SK-N-SH treated with all-trans-retinoic acid at 6 μM for 48 hours (cell line): ENCODE measurements at regions not wholly inside any gene's neighbourhood (a gene's known extent, or its start where the extent isn't known, plus 50 kb on each side); places are given as distances from the start of the nearest gene placed in this dataset.

Source experiments
- ATAC-seq: fragments of 200-7000 bp; cut with Tn5 transposase; 3 replicates; pipeline ENCODE4 v1.9.1; 2020; ENCODE audit warnings: mild to moderate bottlenecking, moderate library complexity
- ARNTL ChIP-seq: fragments of 450-650 bp; formaldehyde crosslinking; IDR thresholded peaks from 2 replicates; pipeline ENCODE4 v1.5.0; 2020; ENCODE audit warnings: low read depth, mild to moderate bottlenecking, moderate library complexity, borderline replicate concordance
- BACH2 ChIP-seq: fragments of 250-450 bp; sonication (Bioruptor Pico); IDR thresholded peaks from 2 replicates; pipeline ENCODE4 v1.9.0; 2021; ENCODE audit warnings: mild to moderate bottlenecking, borderline replicate concordance
- CSDC2 ChIP-seq: fragments of 250-450 bp; sonication (Bioruptor Pico); IDR thresholded peaks from 2 replicates; pipeline ENCODE4 v1.5.0; 2020; ENCODE audit warnings: mild to moderate bottlenecking, moderate library complexity
- ESRRG ChIP-seq: fragments of 250-450 bp; sonication (Bioruptor Pico); IDR thresholded peaks from 2 replicates; pipeline ENCODE4 v1.6.1; 2021; ENCODE audit warnings: mild to moderate bottlenecking
- GLIS3 ChIP-seq: fragments of 250-450 bp; sonication (Bioruptor Pico); IDR thresholded peaks from 2 replicates; pipeline ENCODE4 v1.5.0; 2020; ENCODE audit warnings: mild to moderate bottlenecking, moderate library complexity
- ISL1 ChIP-seq: fragments of 250-450 bp; sonication (Bioruptor Pico); IDR thresholded peaks from 2 replicates; pipeline ENCODE4 v2.1.2; 2022; ENCODE audit warnings: mild to moderate bottlenecking, moderate library complexity
- OSR1 ChIP-seq: fragments of 250-450 bp; sonication (Bioruptor Pico); IDR thresholded peaks from 2 replicates; pipeline ENCODE4 v1.8.0; 2022; ENCODE audit warnings: moderate library complexity, mild to moderate bottlenecking, inconsistent platforms
- RARB ChIP-seq: fragments of 250-450 bp; sonication (Bioruptor Pico); IDR thresholded peaks from 2 replicates; pipeline ENCODE4 v1.8.0; 2021; ENCODE audit warnings: mild to moderate bottlenecking, moderate library complexity
- SNAI2 ChIP-seq: fragments of 250-450 bp; sonication (Bioruptor Pico); IDR thresholded peaks from 2 replicates; pipeline ENCODE4 v1.5.0; 2020; ENCODE audit warnings: mild to moderate bottlenecking, moderate library complexity
- TCF4 ChIP-seq: fragments of 250-450 bp; sonication (Bioruptor Pico); IDR thresholded peaks from 2 replicates; pipeline ENCODE4 v1.8.0; 2021; ENCODE audit warnings: mild to moderate bottlenecking, moderate library complexity, borderline replicate concordance
- TOX ChIP-seq: fragments of 250-450 bp; sonication (Bioruptor Pico); IDR thresholded peaks from 2 replicates; pipeline ENCODE4 v1.8.0; 2021; ENCODE audit warnings: mild to moderate bottlenecking, moderate library complexity, borderline replicate concordance
- ZC3H10 ChIP-seq: fragments of 250-450 bp; sonication (Bioruptor Pico); IDR thresholded peaks from 2 replicates; pipeline ENCODE4 v1.5.1; 2021; ENCODE audit warnings: mild to moderate bottlenecking, moderate library complexity
- ZFP3 ChIP-seq: fragments of 250-450 bp; sonication (Bioruptor Pico); IDR thresholded peaks from 2 replicates; pipeline ENCODE4 v1.5.0; 2020; ENCODE audit warnings: mild to moderate bottlenecking, moderate library complexity
- ZFP30 ChIP-seq: fragments of 450-650 bp; formaldehyde crosslinking; IDR thresholded peaks from 2 replicates; pipeline ENCODE4 v1.5.0; 2022; ENCODE audit warnings: mild to moderate bottlenecking, moderate library complexity
- ZNF565 ChIP-seq: fragments of 450-650 bp; formaldehyde crosslinking; conservative IDR thresholded peaks from 2 replicates; pipeline ENCODE4 v1.5.0; 2020; ENCODE audit warnings: low read depth, mild to moderate bottlenecking, moderate library complexity
- ZNF70 ChIP-seq: fragments of 450-650 bp; formaldehyde crosslinking; IDR thresholded peaks from 2 replicates; pipeline ENCODE4 v1.5.0; 2020; ENCODE audit warnings: mild to moderate bottlenecking, moderate library complexity
- ZNF8 ChIP-seq: fragments of 450-650 bp; formaldehyde crosslinking; IDR thresholded peaks from 2 replicates; pipeline ENCODE4 v1.5.0; 2020; ENCODE audit warnings: mild to moderate bottlenecking, moderate library complexity
- TF ChIP-seq, protein P1 (sequence below): fragments of 250-450 bp; sonication (Bioruptor Pico); IDR thresholded peaks from 2 replicates; pipeline ENCODE4 v1.5.1; 2021; ENCODE audit warnings: mild to moderate bottlenecking, moderate library complexity
- TF ChIP-seq, protein P2 (sequence below): fragments of 250-450 bp; sonication (Bioruptor Pico); IDR thresholded peaks from 2 replicates; pipeline ENCODE4 v1.5.0; 2020; ENCODE audit warnings: mild to moderate bottlenecking, moderate library complexity
- TF ChIP-seq, protein P3 (sequence below): fragments of 250-450 bp; sonication (Bioruptor Pico); IDR thresholded peaks from 2 replicates; pipeline ENCODE4 v1.8.0; 2021; ENCODE audit warnings: low read depth, mild to moderate bottlenecking, moderate library complexity, borderline replicate concordance

DNA sequence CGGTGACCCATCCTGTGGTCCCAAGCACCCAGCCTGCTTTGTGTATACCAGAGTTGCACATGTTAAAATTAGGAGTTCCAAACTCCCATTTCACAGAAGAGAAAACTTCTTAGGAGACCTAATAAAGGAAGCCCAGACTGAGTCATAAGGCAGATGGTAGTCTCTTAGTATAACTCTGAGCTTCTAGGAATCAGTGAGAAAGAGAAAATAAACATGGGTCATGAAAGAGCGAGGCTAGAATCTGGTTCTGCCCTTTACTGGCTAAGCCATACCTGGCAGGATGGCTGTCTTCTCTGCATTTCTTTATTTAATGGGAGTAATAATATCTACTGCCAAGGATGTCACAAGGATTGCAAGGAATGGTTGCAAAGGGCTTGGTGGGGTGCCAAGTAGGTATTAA lies 101.2 kb upstream of the TRIB2 start:
- TF ChIP-seq, protein P1, sequence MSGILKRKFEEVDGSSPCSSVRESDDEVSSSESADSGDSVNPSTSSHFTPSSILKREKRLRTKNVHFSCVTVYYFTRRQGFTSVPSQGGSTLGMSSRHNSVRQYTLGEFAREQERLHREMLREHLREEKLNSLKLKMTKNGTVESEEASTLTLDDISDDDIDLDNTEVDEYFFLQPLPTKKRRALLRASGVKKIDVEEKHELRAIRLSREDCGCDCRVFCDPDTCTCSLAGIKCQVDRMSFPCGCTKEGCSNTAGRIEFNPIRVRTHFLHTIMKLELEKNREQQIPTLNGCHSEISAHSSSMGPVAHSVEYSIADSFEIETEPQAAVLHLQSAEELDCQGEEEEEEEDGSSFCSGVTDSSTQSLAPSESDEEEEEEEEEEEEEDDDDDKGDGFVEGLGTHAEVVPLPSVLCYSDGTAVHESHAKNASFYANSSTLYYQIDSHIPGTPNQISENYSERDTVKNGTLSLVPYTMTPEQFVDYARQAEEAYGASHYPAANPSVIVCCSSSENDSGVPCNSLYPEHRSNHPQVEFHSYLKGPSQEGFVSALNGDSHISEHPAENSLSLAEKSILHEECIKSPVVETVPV (CRISPR knock-in tag) = no peak
- TF ChIP-seq OSR1 (CRISPR knock-in tag) (no peak), ZFP30 (CRISPR knock-in tag) (no peak), ZNF565 (CRISPR knock-in tag) (no peak), BACH2 (CRISPR knock-in tag) (no peak), ISL1 (CRISPR knock-in tag) (no peak), SNAI2 (CRISPR knock-in tag) (no peak), ZFP3 (no peak), CSDC2 (no peak)
- TF ChIP-seq, protein P2, sequence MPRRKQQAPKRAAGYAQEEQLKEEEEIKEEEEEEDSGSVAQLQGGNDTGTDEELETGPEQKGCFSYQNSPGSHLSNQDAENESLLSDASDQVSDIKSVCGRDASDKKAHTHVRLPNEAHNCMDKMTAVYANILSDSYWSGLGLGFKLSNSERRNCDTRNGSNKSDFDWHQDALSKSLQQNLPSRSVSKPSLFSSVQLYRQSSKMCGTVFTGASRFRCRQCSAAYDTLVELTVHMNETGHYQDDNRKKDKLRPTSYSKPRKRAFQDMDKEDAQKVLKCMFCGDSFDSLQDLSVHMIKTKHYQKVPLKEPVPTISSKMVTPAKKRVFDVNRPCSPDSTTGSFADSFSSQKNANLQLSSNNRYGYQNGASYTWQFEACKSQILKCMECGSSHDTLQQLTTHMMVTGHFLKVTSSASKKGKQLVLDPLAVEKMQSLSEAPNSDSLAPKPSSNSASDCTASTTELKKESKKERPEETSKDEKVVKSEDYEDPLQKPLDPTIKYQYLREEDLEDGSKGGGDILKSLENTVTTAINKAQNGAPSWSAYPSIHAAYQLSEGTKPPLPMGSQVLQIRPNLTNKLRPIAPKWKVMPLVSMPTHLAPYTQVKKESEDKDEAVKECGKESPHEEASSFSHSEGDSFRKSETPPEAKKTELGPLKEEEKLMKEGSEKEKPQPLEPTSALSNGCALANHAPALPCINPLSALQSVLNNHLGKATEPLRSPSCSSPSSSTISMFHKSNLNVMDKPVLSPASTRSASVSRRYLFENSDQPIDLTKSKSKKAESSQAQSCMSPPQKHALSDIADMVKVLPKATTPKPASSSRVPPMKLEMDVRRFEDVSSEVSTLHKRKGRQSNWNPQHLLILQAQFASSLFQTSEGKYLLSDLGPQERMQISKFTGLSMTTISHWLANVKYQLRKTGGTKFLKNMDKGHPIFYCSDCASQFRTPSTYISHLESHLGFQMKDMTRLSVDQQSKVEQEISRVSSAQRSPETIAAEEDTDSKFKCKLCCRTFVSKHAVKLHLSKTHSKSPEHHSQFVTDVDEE (CRISPR knock-in tag) = no peak
- no peak for ATAC-seq

DNA sequence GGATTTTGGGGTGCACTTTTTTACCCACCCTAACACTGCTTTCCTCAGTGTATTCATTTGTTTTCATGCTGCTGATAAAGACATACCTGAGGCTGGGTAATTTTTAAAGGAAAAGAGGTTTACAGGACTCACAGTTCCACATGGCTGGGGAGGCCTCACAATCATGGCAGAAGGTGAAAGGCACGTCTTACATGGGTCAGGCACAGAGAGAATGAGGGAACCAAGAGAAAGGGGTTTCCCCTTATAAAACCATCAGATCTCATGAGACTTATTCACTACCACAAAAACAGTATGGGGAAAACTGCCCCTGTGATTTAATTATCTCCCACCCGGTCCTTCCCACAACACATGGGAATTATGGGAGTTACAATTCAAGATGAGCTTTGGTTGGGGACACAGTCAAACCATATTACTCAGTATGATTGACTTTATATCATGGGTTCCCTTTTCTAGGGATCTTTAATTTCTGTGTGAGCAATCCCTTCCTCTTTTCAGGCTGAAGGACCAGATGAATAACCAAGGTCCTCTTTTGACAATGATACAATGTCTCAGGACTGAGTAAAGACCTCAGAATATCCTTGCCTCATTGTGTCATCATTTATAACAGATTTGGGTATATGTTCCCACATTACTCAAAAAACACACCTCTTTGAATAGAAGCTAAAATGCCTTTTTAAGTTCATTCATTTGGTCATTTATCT lies 100.1 kb upstream of the TRIB2 start:
- no peak for ATAC-seq
- TF ChIP-seq ZNF8 (CRISPR knock-in tag) (no peak), ARNTL (no peak), SNAI2 (CRISPR knock-in tag) (no peak)
- TF ChIP-seq, protein P2 (CRISPR knock-in tag) = no peak

DNA sequence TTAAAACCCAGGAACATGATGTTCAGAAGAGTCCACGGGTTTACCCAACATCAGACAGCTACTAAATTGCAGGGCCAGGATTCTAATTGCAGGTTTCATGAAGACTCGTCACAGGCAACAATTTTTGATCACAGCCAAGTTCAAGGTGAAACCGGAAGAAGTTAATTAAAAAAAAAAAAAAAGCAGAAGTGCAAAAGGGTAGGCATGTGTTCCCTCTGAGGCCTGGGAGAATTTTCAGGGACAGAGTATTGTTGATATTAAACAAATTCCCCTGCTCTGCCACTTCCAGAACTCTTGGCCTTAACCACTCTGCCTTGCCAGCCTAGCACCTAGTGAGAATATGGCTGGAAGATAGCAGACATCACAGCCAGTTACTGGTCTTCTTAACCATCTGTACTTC lies 99.4 kb upstream of the TRIB2 start:
- TF ChIP-seq OSR1 (CRISPR knock-in tag) = no peak
- no peak for TF ChIP-seq ARNTL
- no peak for TF ChIP-seq ZNF8 (CRISPR knock-in tag)
- TF ChIP-seq TOX (CRISPR knock-in tag) = no peak
- no peak for TF ChIP-seq TCF4 (CRISPR knock-in tag)
- TF ChIP-seq ZFP3 = no peak
- TF ChIP-seq SNAI2 (CRISPR knock-in tag) = no peak
- TF ChIP-seq GLIS3 = no peak
- no peak for TF ChIP-seq RARB (CRISPR knock-in tag)
- TF ChIP-seq ZNF70 (CRISPR knock-in tag) = no peak
- TF ChIP-seq, protein P3, sequence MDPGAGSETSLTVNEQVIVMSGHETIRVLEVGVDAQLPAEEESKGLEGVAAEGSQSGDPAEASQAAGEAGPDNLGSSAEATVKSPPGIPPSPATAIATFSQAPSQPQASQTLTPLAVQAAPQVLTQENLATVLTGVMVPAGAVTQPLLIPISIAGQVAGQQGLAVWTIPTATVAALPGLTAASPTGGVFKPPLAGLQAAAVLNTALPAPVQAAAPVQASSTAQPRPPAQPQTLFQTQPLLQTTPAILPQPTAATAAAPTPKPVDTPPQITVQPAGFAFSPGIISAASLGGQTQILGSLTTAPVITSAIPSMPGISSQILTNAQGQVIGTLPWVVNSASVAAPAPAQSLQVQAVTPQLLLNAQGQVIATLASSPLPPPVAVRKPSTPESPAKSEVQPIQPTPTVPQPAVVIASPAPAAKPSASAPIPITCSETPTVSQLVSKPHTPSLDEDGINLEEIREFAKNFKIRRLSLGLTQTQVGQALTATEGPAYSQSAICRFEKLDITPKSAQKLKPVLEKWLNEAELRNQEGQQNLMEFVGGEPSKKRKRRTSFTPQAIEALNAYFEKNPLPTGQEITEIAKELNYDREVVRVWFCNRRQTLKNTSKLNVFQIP (CRISPR knock-in tag) = no peak
- no peak for TF ChIP-seq ESRRG
- TF ChIP-seq, protein P2 (CRISPR knock-in tag) = no peak
- TF ChIP-seq ZC3H10 (CRISPR knock-in tag) = no peak
- no peak for ATAC-seq
